ENCODE measurements at regions not wholly inside any gene's neighbourhood (a gene's known extent, or its start where the extent isn't known, plus 50 kb on each side); places are given as distances from the start of the nearest gene placed in this dataset.
"Not testable (repeated sequence)": the region's sequence is repeated elsewhere in the genome, so short reads cannot be mapped to it uniquely, and the experiment has no call there.

GRCh38 chr14:86363576-86363975, 833.6 kb downstream of the FLRT2 start:
- DNase-seq (ENCODE audit: low read depth) = no peak

- no peak for DNase-seq (ENCODE audit: low read depth)
These were observed 833.1 kb downstream of the FLRT2 start for GRCh38 chr14:86363047-86363446.

- DNase-seq (ENCODE audit: low read depth) = no peak
These were observed 827.9 kb downstream of the FLRT2 start for GRCh38 chr14:86357876-86358275.

GRCh38 chr14:86357119-86357518, 827.2 kb downstream of the FLRT2 start:
- DNase-seq (ENCODE audit: low read depth) = no peak

GRCh38 chr14:86346818-86347384, 817.0 kb downstream of the FLRT2 start:
- no peak for DNase-seq (ENCODE audit: low read depth)

- DNase-seq (ENCODE audit: low read depth) = no peak
These were observed 804.4 kb downstream of the FLRT2 start for GRCh38 chr14:86334355-86334754.

- no peak for DNase-seq (ENCODE audit: low read depth)
These were observed 803.5 kb downstream of the FLRT2 start for GRCh38 chr14:86333493-86333892.

GRCh38 chr14:86331341-86331740, 801.4 kb downstream of the FLRT2 start:
- DNase-seq (ENCODE audit: low read depth) = no peak

- DNase-seq (ENCODE audit: low read depth) = no peak
These were observed 791.2 kb downstream of the FLRT2 start for GRCh38 chr14:86321151-86321550.

GRCh38 chr14:86312154-86312665, 782.3 kb downstream of the FLRT2 start:
- DNase-seq (ENCODE audit: low read depth) = not testable (repeated sequence)

- DNase-seq (ENCODE audit: low read depth) = no peak
These were observed 781.2 kb downstream of the FLRT2 start for GRCh38 chr14:86311151-86311550.

- DNase-seq (ENCODE audit: low read depth) = no peak
These were observed 780.7 kb downstream of the FLRT2 start for GRCh38 chr14:86310611-86311010.

- no peak for DNase-seq (ENCODE audit: low read depth)
These were observed 780.2 kb downstream of the FLRT2 start for GRCh38 chr14:86310148-86310547.

- no peak for DNase-seq (ENCODE audit: low read depth)
These were observed 775.1 kb downstream of the FLRT2 start for GRCh38 chr14:86305058-86305457.

GRCh38 chr14:86299994-86300393, 770.0 kb downstream of the FLRT2 start:
- DNase-seq (ENCODE audit: low read depth) = no peak

GRCh38 chr14:86296173-86296572, 766.2 kb downstream of the FLRT2 start:
- DNase-seq (ENCODE audit: low read depth) = no peak

- DNase-seq (ENCODE audit: low read depth) = no peak
These were observed 758.4 kb downstream of the FLRT2 start for GRCh38 chr14:86288336-86288735.

- DNase-seq (ENCODE audit: low read depth) = no peak
These were observed 749.5 kb downstream of the FLRT2 start for GRCh38 chr14:86279405-86279804.

GRCh38 chr14:86257973-86258372, 728.0 kb downstream of the FLRT2 start:
- no peak for DNase-seq (ENCODE audit: low read depth)

GRCh38 chr14:86243158-86243557, 713.2 kb downstream of the FLRT2 start:
- DNase-seq (ENCODE audit: low read depth) = no peak

GRCh38 chr14:86237733-86238132, 707.8 kb downstream of the FLRT2 start:
- no peak for DNase-seq (ENCODE audit: low read depth)

- DNase-seq (ENCODE audit: low read depth) = no peak
These were observed 691.8 kb downstream of the FLRT2 start for GRCh38 chr14:86221755-86222154.

GRCh38 chr14:86221000-86221399, 691.1 kb downstream of the FLRT2 start:
- DNase-seq (ENCODE audit: low read depth) = no peak

- DNase-seq (ENCODE audit: low read depth) = no peak
These were observed 687.6 kb downstream of the FLRT2 start for GRCh38 chr14:86217523-86217922.

Measured in stimulated activated CD8-positive, alpha-beta memory T cell treated with anti-CD3 and anti-CD28 coated beads, Interleukin-12 subunit alpha, Interleukin-12 subunit beta, amount 100 ng/mL, for 1 hour (primary cell).